Loucy (cell line): ENCODE measurements at regions not wholly inside any gene's neighbourhood (a gene's known extent, or its start where the extent isn't known, plus 50 kb on each side); places are given as distances from the start of the nearest gene placed in this dataset.

Source experiments
- EZH2phosphoT487 ChIP-seq: fragments of 200-600 bp; IDR thresholded peaks from 2 replicates; pipeline ENCODE4 v1.6.1; 2018; ENCODE audit warnings: antibody characterized with exemption, mild to moderate bottlenecking, moderate library complexity, borderline replicate concordance
- TF ChIP-seq, protein P1 (sequence below): fragments of 200-600 bp; sonication (generic); conservative IDR thresholded peaks from 2 replicates; pipeline ENCODE4 v1.5.1; 2014; ENCODE audit warnings: mild to moderate bottlenecking, antibody characterized with exemption, low read length

DNA sequence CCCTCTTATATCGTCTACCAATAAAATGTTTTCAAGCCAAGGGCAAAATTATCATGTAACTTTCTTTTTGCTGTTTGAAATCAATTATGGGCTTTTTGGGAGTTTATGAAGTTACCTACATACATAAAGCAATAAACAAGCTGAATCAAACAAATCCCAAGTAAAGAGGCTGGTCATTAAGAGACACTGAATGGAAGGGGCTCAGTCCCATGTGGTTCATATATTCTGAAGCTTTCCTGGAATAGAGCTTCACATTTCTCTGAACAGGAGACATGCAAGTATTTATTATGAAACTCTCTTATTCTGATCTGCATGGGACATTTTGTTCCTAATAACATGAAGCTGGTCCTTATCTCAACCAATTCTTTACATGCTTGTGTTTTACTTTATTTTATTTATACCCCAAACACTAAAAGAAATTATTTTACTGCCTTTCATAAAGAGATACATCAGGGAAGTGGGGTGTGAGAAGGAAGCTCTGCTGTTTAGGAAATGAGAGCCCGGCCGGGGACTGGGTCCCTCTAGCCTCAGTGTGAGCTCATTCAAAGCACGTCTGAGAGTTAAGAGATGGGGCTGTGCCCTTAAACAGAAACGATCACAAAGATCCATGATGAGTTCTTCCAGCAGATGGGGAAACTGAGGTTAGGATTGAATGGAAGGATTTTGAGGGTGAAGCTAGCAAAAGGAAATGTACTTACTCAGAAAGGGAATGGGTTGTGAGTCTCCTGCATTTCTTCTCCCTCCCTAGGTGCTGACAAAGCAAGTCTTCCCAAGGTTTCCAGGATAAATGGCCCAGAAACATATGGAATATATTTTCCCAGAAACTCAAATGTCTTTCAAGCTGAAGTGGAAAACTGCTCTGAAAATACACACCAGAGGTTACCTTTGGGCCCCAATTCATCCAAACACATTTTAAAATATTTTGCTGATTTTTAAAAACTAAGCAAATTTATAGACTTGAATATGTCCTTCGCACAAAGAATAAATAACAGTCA, 93.1 kb upstream of the LNX1 start:
- TF ChIP-seq, protein P1, sequence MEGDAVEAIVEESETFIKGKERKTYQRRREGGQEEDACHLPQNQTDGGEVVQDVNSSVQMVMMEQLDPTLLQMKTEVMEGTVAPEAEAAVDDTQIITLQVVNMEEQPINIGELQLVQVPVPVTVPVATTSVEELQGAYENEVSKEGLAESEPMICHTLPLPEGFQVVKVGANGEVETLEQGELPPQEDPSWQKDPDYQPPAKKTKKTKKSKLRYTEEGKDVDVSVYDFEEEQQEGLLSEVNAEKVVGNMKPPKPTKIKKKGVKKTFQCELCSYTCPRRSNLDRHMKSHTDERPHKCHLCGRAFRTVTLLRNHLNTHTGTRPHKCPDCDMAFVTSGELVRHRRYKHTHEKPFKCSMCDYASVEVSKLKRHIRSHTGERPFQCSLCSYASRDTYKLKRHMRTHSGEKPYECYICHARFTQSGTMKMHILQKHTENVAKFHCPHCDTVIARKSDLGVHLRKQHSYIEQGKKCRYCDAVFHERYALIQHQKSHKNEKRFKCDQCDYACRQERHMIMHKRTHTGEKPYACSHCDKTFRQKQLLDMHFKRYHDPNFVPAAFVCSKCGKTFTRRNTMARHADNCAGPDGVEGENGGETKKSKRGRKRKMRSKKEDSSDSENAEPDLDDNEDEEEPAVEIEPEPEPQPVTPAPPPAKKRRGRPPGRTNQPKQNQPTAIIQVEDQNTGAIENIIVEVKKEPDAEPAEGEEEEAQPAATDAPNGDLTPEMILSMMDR = no peak
- TF ChIP-seq EZH2phosphoT487 = no peak
